Fibroblast of lung (primary cell): ENCODE measurements at regions not wholly inside any gene's neighbourhood (a gene's known extent, or its start where the extent isn't known, plus 50 kb on each side); places are given as distances from the start of the nearest gene placed in this dataset.

ENCODE experiments used
- DNase-seq, 2 donors: peaks; one replicate each; pipeline versions ENCODE4 v3.0.0 to v3.0.0-alpha.2; 2010; ENCODE audit warnings: low read depth in 2 of 2
- H2AFZ ChIP-seq: 2 replicates; pipeline ENCODE4 v1.5.1; 2012; ENCODE audit warnings: low read length, control low read depth, inconsistent platforms
- H3K27ac ChIP-seq: 2 replicates; pipeline ENCODE4 v1.5.1; 2011; ENCODE audit warnings: low read length, control low read depth; ENCODE audit not compliant: insufficient read depth
- H3K27me3 ChIP-seq: 2 replicates; pipeline ENCODE4 v1.5.1; 2011; ENCODE audit warnings: mild to moderate bottlenecking, low read length; ENCODE audit not compliant: control insufficient read depth, insufficient read depth
- H3K36me3 ChIP-seq: 2 replicates; pipeline ENCODE4 v1.5.1; 2011; ENCODE audit warnings: low read length; ENCODE audit not compliant: control insufficient read depth, insufficient read depth
- H3K4me1 ChIP-seq: 2 replicates; pipeline ENCODE4 v1.5.1; 2011; ENCODE audit warnings: low read length; ENCODE audit not compliant: control insufficient read depth, insufficient read depth; ENCODE audit errors: extremely low read depth
- H3K4me2 ChIP-seq: 2 replicates; pipeline ENCODE4 v1.5.1; 2011; ENCODE audit warnings: low read length, control low read depth; ENCODE audit not compliant: insufficient read depth; ENCODE audit errors: extremely low read depth
- H3K4me3 ChIP-seq, 4 experiments: fragments of 200-600 bp in 1 of 4; sonication (generic) in 1 of 4; replicated peaks in 1 of 4; 2 replicates each; pipeline ENCODE4 v1.5.1; 2011 to 2016; ENCODE audit warnings: low read length in 4 of 4, low read depth in 3 of 4, mild to moderate bottlenecking in 3 of 4, control low read depth in 2 of 4, inconsistent platforms in 1 of 4, mixed read lengths in 1 of 4; ENCODE audit not compliant: insufficient read depth in 1 of 4; ENCODE audit errors: control extremely low read depth in 1 of 4
- H3K79me2 ChIP-seq: 2 replicates; pipeline ENCODE4 v1.5.1; 2012; ENCODE audit warnings: mild to moderate bottlenecking, low read length, inconsistent platforms; ENCODE audit not compliant: control insufficient read depth, insufficient read depth
- H3K9ac ChIP-seq: 2 replicates; pipeline ENCODE4 v1.5.1; 2011; ENCODE audit warnings: mild to moderate bottlenecking, low read length, control low read depth; ENCODE audit not compliant: insufficient read depth
- H3K9me3 ChIP-seq: 2 replicates; pipeline ENCODE4 v1.5.1; 2012; ENCODE audit warnings: low read depth, low read length; ENCODE audit not compliant: control insufficient read depth, insufficient read depth
- H4K20me1 ChIP-seq: 2 replicates; pipeline ENCODE4 v1.5.1; 2011; ENCODE audit warnings: low read length; ENCODE audit not compliant: control insufficient read depth, insufficient read depth; ENCODE audit errors: extremely low read depth
- CTCF ChIP-seq, 2 donors: IDR thresholded peaks in 1 of 2; conservative IDR thresholded peaks in 1 of 2; 1 replicate in 1 of 2; 2 replicates in 1 of 2; pipeline ENCODE4 v1.5.1; 2011 to 2012; ENCODE audit warnings: low read length in 2 of 2, control low read depth in 1 of 2, inconsistent platforms in 1 of 2, low read depth in 1 of 2, mild to moderate bottlenecking in 1 of 2
- EZH2 ChIP-seq: IDR thresholded peaks from 2 replicates; pipeline ENCODE4 v1.5.1; 2012; ENCODE audit warnings: low read length, control low read depth, mild to moderate bottlenecking; ENCODE audit errors: missing control alignments

- H3K27me3 ChIP-seq: no peaks in the 10 kb centered on the region
- no peak for DNase-seq
- no peak overlapping the region for H3K4me3 ChIP-seq
These were observed 157.0 kb downstream of the FAM114A2 start for GRCh38 chr5:153881687-153882086.

GRCh38 chr5:153880106-153880505 lies 158.6 kb downstream of the FAM114A2 start:
- no peaks in the 10 kb centered on the region for H3K9me3 ChIP-seq

More at GRCh38 chr5:153881687-153882086, 157.0 kb downstream of the FAM114A2 start:
- no peaks in the 10 kb centered on the region for H3K36me3 ChIP-seq
- no peak for TF ChIP-seq EZH2
- no peak for TF ChIP-seq CTCF (conservative IDR thresholded peaks at IDR 0.05 in 1 of 2, IDR thresholded peaks at IDR 0.05 in 1 of 2; ENCODE audit: low read depth in 1 of 2, low read length in 2 of 2)
- H3K9ac ChIP-seq: no peak overlapping the region
- no peak overlapping the region for H3K27ac ChIP-seq
- H3K79me2 ChIP-seq: no peaks in the 10 kb centered on the region
- no peak overlapping the region for H2AFZ ChIP-seq
- H3K9me3 ChIP-seq: no peaks in the 10 kb centered on the region
- no peaks in the 10 kb centered on the region for H4K20me1 ChIP-seq
- no peaks in the 10 kb centered on the region for H3K4me1 ChIP-seq
- no peak overlapping the region for H3K4me2 ChIP-seq

GRCh38 chr5:153879596-153879995 lies 159.1 kb downstream of the FAM114A2 start:
- no peaks in the 10 kb centered on the region for H3K79me2 ChIP-seq

More at GRCh38 chr5:153880106-153880505, 158.6 kb downstream of the FAM114A2 start:
- H3K27me3 ChIP-seq: no peaks in the 10 kb centered on the region
- no peaks in the 10 kb centered on the region for H3K4me1 ChIP-seq
- H3K4me2 ChIP-seq: no peak overlapping the region
- H3K27ac ChIP-seq: no peak overlapping the region
- DNase-seq: no peak
- H3K9ac ChIP-seq: no peak overlapping the region
- no peak overlapping the region for H3K4me3 ChIP-seq
- no peaks in the 10 kb centered on the region for H3K36me3 ChIP-seq
- H2AFZ ChIP-seq: no peak overlapping the region
- TF ChIP-seq EZH2 (no peak), CTCF (conservative IDR thresholded peaks at IDR 0.05 in 1 of 2, IDR thresholded peaks at IDR 0.05 in 1 of 2; ENCODE audit: low read depth in 1 of 2, low read length in 2 of 2) (no peak)
- H4K20me1 ChIP-seq: no peaks in the 10 kb centered on the region
- no peaks in the 10 kb centered on the region for H3K79me2 ChIP-seq

More at GRCh38 chr5:153879596-153879995, 159.1 kb downstream of the FAM114A2 start:
- no peak for DNase-seq
- no peaks in the 10 kb centered on the region for H3K9me3 ChIP-seq
- H3K9ac ChIP-seq: no peak overlapping the region
- H3K27ac ChIP-seq: no peak overlapping the region
- no peaks in the 10 kb centered on the region for H3K4me1 ChIP-seq
- no peak overlapping the region for H3K4me3 ChIP-seq
- TF ChIP-seq EZH2 (no peak), CTCF (conservative IDR thresholded peaks at IDR 0.05 in 1 of 2, IDR thresholded peaks at IDR 0.05 in 1 of 2; ENCODE audit: low read depth in 1 of 2, low read length in 2 of 2) (no peak)
- no peaks in the 10 kb centered on the region for H3K27me3 ChIP-seq
- no peak overlapping the region for H3K4me2 ChIP-seq
- H4K20me1 ChIP-seq: no peaks in the 10 kb centered on the region
- no peak overlapping the region for H2AFZ ChIP-seq
- H3K36me3 ChIP-seq: no peaks in the 10 kb centered on the region
